ENCODE measurements at regions not wholly inside any gene's neighbourhood (a gene's known extent, or its start where the extent isn't known, plus 50 kb on each side); places are given as distances from the start of the nearest gene placed in this dataset.

DNA sequence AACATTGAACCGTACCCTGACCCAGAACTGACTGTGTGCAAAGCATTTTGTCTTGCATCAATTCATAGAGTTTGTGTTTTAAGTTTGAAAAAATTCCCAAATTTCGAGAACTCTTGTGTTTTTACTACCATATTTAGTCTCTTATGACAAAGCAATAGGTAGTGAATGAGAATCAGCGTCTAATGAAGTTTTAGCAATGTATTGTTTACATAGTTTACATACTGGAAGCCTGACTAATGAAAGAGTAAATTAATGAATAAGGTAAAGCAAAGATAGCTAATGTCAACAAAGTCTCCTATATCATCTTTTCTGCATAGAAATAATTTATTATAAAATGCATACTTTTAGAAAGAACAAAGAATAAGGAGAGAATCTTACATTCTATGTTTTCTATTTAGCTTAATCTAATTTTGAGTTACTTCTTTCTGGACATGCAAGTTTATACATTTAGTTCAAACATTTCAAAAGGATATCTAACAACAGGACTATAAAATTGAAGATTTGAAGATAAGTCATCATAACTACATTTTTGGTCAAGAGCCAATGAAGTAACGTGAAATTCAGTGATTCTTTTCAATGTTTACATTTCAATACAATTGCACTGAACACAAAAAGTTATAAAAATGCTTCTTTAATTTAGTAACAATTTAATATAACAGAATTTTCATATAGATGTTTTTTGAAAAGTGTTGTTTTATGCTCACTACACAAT is 1943.7 kb downstream of the NCAM2 start:
- H3K36me3 Mint-ChIP-seq (ENCODE audit: low read depth, unreplicated experiment) = no peaks in the 10 kb centered on the region

DNA sequence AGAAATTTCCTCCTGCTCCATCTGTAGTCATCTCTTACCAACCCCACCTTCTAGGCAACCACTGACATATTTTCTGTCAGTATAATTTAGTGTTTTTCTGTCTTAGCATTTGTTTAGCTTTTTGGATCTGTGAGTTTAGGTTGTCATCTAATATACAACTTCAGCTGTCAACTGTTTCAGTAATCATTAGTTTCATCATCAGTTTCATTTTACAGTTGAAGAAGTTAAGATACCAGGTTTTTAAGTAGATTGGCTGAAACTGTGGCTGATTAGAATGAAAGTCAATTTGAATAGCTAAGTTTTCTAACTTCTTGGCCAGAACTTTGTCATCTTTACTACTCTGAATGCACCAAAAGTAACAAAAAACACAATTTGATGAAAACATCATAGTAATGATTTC is 1957.3 kb downstream of the NCAM2 start:
- no peak overlapping the region for H3K4me2 ChIP-seq (ENCODE audit: low read length)
- Mint-ChIP-seq H3K36me3 (ENCODE audit: low read depth, unreplicated experiment) (no peaks in the 10 kb centered on the region), H3K27ac (ENCODE audit: unreplicated experiment) (no peak overlapping the region), H3K9me3 (ENCODE audit: unreplicated experiment) (peaks cover 2% of the 10 kb centered on the region), H3K4me1 (ENCODE audit: low read depth, unreplicated experiment) (no peaks in the 10 kb centered on the region), H3K4me3 (ENCODE audit: unreplicated experiment) (no peak overlapping the region), H3K27me3 (ENCODE audit: low read depth, unreplicated experiment) (no peaks in the 10 kb centered on the region)
- H2AFZ ChIP-seq (ENCODE audit: low read depth, low read length) = no peak overlapping the region
- H3K27me3 ChIP-seq (ENCODE audit: insufficient read depth, low read length) = no peaks in the 10 kb centered on the region
- H3K27ac ChIP-seq (ENCODE audit: low read depth, low read length) = no peak overlapping the region
- FAIRE-seq = no peak
- H3K9ac ChIP-seq (ENCODE audit: low read length) = no peak overlapping the region
- no peak for TF ChIP-seq EZH2 (IDR thresholded peaks at IDR 0.05; ENCODE audit: insufficient read depth, low read length)
- TF ChIP-seq, protein P1, sequence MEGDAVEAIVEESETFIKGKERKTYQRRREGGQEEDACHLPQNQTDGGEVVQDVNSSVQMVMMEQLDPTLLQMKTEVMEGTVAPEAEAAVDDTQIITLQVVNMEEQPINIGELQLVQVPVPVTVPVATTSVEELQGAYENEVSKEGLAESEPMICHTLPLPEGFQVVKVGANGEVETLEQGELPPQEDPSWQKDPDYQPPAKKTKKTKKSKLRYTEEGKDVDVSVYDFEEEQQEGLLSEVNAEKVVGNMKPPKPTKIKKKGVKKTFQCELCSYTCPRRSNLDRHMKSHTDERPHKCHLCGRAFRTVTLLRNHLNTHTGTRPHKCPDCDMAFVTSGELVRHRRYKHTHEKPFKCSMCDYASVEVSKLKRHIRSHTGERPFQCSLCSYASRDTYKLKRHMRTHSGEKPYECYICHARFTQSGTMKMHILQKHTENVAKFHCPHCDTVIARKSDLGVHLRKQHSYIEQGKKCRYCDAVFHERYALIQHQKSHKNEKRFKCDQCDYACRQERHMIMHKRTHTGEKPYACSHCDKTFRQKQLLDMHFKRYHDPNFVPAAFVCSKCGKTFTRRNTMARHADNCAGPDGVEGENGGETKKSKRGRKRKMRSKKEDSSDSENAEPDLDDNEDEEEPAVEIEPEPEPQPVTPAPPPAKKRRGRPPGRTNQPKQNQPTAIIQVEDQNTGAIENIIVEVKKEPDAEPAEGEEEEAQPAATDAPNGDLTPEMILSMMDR (IDR thresholded peaks at IDR 0.05; ENCODE audit: insufficient read depth, low read depth, low read length) = no peak
- H3K36me3 ChIP-seq (ENCODE audit: insufficient read depth, low read length) = no peaks in the 10 kb centered on the region
- H3K4me3 ChIP-seq (ENCODE audit: insufficient read depth, low read depth, low read length) = no peak overlapping the region
- no peak for DNase-seq (ENCODE audit: low read depth)
- H3K9me3 ChIP-seq (ENCODE audit: insufficient read depth, low read depth, low read length) = peaks cover 3% of the 10 kb centered on the region
- no peaks in the 10 kb centered on the region for H4K20me1 ChIP-seq (ENCODE audit: insufficient read depth, low read length)
- H3K79me2 ChIP-seq (ENCODE audit: insufficient read depth, low read length) = no peaks in the 10 kb centered on the region
- H3K4me1 ChIP-seq (ENCODE audit: insufficient read depth, low read length) = no peaks in the 10 kb centered on the region

More for the DNA sequence above, 1943.7 kb downstream of the NCAM2 start:
- DNase-seq (ENCODE audit: low read depth) (no peak), FAIRE-seq (no peak)
- H4K20me1 ChIP-seq (ENCODE audit: insufficient read depth, low read length) = no peaks in the 10 kb centered on the region
- no peaks in the 10 kb centered on the region for H3K27me3 Mint-ChIP-seq (ENCODE audit: low read depth, unreplicated experiment)
- no peak overlapping the region for H3K27ac ChIP-seq (ENCODE audit: low read depth, low read length)
- no peak for TF ChIP-seq EZH2 (IDR thresholded peaks at IDR 0.05; ENCODE audit: insufficient read depth, low read length)
- TF ChIP-seq, protein P1 (IDR thresholded peaks at IDR 0.05; ENCODE audit: insufficient read depth, low read depth, low read length) = no peak
- H3K4me2 ChIP-seq (ENCODE audit: low read length) = no peak overlapping the region
- no peaks in the 10 kb centered on the region for H3K79me2 ChIP-seq (ENCODE audit: insufficient read depth, low read length)
- H3K9me3 Mint-ChIP-seq (ENCODE audit: unreplicated experiment) = peaks cover 2% of the 10 kb centered on the region
- H3K4me3 ChIP-seq (ENCODE audit: insufficient read depth, low read depth, low read length) = no peak overlapping the region
- H2AFZ ChIP-seq (ENCODE audit: low read depth, low read length) = no peak overlapping the region
- no peaks in the 10 kb centered on the region for H3K9me3 ChIP-seq (ENCODE audit: insufficient read depth, low read depth, low read length)
- H3K4me1 ChIP-seq (ENCODE audit: insufficient read depth, low read length) = no peaks in the 10 kb centered on the region
- H3K4me1 Mint-ChIP-seq (ENCODE audit: low read depth, unreplicated experiment) = no peaks in the 10 kb centered on the region
- H3K27ac Mint-ChIP-seq (ENCODE audit: unreplicated experiment) = no peak overlapping the region
- H3K27me3 ChIP-seq (ENCODE audit: insufficient read depth, low read length) = no peaks in the 10 kb centered on the region
- H3K4me3 Mint-ChIP-seq (ENCODE audit: unreplicated experiment) = no peak overlapping the region
- H3K9ac ChIP-seq (ENCODE audit: low read length) = no peak overlapping the region
- H3K36me3 ChIP-seq (ENCODE audit: insufficient read depth, low read length) = no peaks in the 10 kb centered on the region

DNA sequence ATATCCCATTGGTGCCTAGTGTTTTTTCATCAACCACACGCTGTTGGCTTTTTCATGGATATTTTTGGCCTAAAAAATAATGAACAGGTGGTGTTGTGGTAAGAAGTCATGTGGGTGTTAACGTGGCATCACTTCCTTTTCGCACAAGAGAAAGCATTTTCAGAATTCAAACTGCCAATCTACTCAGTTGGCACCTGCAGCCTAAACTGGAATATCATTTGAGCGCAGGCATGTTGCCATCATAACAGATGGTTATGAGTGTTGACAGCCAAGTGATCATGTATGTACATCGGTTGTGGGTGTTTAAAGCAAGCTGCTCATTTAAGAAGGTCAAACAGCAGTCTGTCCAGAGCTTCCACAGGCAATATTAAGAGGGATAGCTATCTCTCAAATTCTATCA is 1963.0 kb downstream of the NCAM2 start:
- H3K9me3 Mint-ChIP-seq (ENCODE audit: unreplicated experiment) = peaks cover 2% of the 10 kb centered on the region
- TF ChIP-seq EZH2 (IDR thresholded peaks at IDR 0.05; ENCODE audit: insufficient read depth, low read length) = no peak
- TF ChIP-seq, protein P1 (IDR thresholded peaks at IDR 0.05; ENCODE audit: insufficient read depth, low read depth, low read length) = no peak
- Histone ChIP-seq H3K79me2 (ENCODE audit: insufficient read depth, low read length) (no peaks in the 10 kb centered on the region), H4K20me1 (ENCODE audit: insufficient read depth, low read length) (no peaks in the 10 kb centered on the region), H3K27me3 (ENCODE audit: insufficient read depth, low read length) (no peaks in the 10 kb centered on the region), H3K9me3 (ENCODE audit: insufficient read depth, low read depth, low read length) (no peaks in the 10 kb centered on the region), H2AFZ (ENCODE audit: low read depth, low read length) (no peak overlapping the region), H3K4me2 (ENCODE audit: low read length) (no peak overlapping the region), H3K36me3 (ENCODE audit: insufficient read depth, low read length) (no peaks in the 10 kb centered on the region), H3K27ac (ENCODE audit: low read depth, low read length) (no peak overlapping the region), H3K9ac (ENCODE audit: low read length) (no peak overlapping the region), H3K4me3 (ENCODE audit: insufficient read depth, low read depth, low read length) (no peak overlapping the region), H3K4me1 (ENCODE audit: insufficient read depth, low read length) (no peaks in the 10 kb centered on the region)
- H3K4me3 Mint-ChIP-seq (ENCODE audit: unreplicated experiment) = no peak overlapping the region
- H3K27me3 Mint-ChIP-seq (ENCODE audit: low read depth, unreplicated experiment) = no peaks in the 10 kb centered on the region
- peaks cover 11% of the 10 kb centered on the region for H3K4me1 Mint-ChIP-seq (ENCODE audit: low read depth, unreplicated experiment)
- FAIRE-seq (no peak), DNase-seq (ENCODE audit: low read depth) (no peak)
- H3K36me3 Mint-ChIP-seq (ENCODE audit: low read depth, unreplicated experiment) = no peaks in the 10 kb centered on the region
- H3K27ac Mint-ChIP-seq (ENCODE audit: unreplicated experiment) = no peak overlapping the region

Measured in astrocyte (in vitro differentiated cells and primary cell).